ENCODE measurements at regions not wholly inside any gene's neighbourhood (a gene's known extent, or its start where the extent isn't known, plus 50 kb on each side); places are given as distances from the start of the nearest gene placed in this dataset.
"Not testable (repeated sequence)": the region's sequence is repeated elsewhere in the genome, so short reads cannot be mapped to it uniquely, and the experiment has no call there.

DNA sequence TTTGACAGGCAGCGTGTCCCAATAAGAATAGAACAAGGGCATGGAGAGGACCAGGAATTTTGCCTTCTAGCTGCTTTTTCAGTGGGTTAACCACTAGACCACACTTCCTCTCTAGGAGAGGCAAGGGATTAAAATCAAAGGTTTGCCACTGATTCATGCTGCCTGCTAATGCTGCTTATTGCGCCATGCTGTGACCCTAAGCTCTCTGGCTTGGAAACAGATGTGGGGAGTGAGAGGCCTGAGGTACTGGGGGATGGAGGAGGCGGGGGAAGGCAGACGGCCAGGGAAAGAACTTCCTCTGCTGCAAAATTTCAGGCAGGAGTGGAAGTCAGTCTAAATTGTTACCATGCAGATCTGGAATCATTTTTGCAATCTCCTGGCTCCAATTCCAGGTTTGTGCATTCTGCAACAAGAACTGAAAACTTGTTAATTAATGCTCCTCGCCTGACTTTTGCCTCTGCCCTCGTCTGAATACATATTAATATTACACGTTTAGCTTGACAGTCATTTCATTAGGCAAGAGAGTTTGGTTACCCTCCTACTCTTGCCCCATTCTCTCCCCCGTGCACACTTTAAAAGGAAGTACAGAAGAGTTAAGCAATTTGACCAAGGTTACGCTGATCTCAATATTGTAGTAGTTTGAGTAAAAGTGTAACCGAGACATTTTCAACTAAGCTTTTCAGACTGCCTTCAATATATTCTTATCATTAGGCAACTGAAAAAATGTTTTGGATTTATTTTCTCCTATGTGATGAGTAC, 121.7 kb upstream of the SPRED1 start:
- no peak for TF ChIP-seq POLR2A (IDR thresholded peaks at IDR 0.05)
- 25 to 34% methylated on average over 10 of the region's 10 CpGs for WGBS, 2 donors
- Histone ChIP-seq H3K9me3 (no peaks in the 10 kb centered on the region), H3K27me3 (no peaks in the 10 kb centered on the region), H3K27ac (peak overlapping the region in 1 of 2 donors; percentile 73), H3K4me1 (peaks cover 15% of the 10 kb centered on the region), H3K36me3 (ENCODE audit: low read depth, missing control alignments) (no peaks in the 10 kb centered on the region), H3K4me3 (no peak overlapping the region)
- intact Hi-C loops (cut with DNase I; ENCODE audit: low total_unique reads), result no loop called here
- DNase-seq, result peak; percentile 76

DNA sequence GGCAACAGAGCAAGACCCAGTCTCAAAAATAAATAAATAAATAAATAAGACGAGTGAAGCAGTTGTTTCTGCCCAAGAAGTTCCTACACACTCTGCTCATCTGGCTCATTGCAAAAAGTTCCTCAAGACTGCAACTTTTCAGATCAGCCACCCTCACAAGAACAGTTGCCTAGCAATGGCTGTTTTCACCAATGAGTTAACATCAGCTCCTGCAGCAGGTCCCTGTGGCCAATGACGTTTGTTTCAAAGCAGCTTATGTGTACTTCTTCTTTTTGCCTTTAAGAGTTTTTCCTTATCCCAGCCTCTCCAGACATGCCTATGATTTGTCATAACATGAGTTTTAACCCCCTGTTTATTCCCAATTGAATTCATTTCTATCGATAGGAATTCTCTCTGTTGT, 118.4 kb upstream of the SPRED1 start:
- whole genome bisulfite sequencing, 2 donors, result 58 to 66% methylated on average over 3 of the region's 3 CpGs

DNA sequence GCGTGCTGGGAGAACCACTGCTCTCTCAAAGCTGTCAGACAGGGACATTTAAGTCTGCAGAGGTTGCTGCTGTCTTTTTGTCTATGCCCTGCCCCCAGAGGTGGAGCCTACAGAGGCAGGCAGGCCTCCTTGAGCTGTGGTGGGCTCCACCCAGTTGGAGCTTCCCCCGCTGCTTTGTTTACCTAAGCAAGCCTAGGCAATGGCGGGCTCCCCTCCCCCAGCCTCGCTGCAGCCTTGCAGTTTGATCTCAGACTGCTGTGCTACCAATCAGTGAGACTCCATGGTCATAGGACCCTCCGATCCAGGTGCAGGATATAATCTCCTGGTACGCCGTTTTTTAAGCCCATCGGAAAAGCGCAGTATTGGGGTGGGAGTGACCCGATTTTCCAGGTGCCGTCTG, 110.4 kb upstream of the SPRED1 start:
- not testable (repeated sequence) for H3K4me1 ChIP-seq
- 85 to 86% methylated on average over 10 to 11 of the region's 11 CpGs for WGBS, 2 donors

More for the DNA sequence above, 118.4 kb upstream of the SPRED1 start:
- intact Hi-C loops (cut with DNase I; ENCODE audit: low total_unique reads), result no loop called here
- peak; percentile 23 for DNase-seq
- Histone ChIP-seq H3K4me3 (no peak overlapping the region), H3K27ac (no peak overlapping the region), H3K4me1 (peaks cover 8% of the 10 kb centered on the region), H3K27me3 (no peaks in the 10 kb centered on the region), H3K9me3 (no peaks in the 10 kb centered on the region), H3K36me3 (ENCODE audit: low read depth, missing control alignments) (no peaks in the 10 kb centered on the region)
- no peak for TF ChIP-seq POLR2A (IDR thresholded peaks at IDR 0.05)
- TF ChIP-seq, protein P1, sequence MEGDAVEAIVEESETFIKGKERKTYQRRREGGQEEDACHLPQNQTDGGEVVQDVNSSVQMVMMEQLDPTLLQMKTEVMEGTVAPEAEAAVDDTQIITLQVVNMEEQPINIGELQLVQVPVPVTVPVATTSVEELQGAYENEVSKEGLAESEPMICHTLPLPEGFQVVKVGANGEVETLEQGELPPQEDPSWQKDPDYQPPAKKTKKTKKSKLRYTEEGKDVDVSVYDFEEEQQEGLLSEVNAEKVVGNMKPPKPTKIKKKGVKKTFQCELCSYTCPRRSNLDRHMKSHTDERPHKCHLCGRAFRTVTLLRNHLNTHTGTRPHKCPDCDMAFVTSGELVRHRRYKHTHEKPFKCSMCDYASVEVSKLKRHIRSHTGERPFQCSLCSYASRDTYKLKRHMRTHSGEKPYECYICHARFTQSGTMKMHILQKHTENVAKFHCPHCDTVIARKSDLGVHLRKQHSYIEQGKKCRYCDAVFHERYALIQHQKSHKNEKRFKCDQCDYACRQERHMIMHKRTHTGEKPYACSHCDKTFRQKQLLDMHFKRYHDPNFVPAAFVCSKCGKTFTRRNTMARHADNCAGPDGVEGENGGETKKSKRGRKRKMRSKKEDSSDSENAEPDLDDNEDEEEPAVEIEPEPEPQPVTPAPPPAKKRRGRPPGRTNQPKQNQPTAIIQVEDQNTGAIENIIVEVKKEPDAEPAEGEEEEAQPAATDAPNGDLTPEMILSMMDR (IDR thresholded peaks at IDR 0.05), result no peak

DNA sequence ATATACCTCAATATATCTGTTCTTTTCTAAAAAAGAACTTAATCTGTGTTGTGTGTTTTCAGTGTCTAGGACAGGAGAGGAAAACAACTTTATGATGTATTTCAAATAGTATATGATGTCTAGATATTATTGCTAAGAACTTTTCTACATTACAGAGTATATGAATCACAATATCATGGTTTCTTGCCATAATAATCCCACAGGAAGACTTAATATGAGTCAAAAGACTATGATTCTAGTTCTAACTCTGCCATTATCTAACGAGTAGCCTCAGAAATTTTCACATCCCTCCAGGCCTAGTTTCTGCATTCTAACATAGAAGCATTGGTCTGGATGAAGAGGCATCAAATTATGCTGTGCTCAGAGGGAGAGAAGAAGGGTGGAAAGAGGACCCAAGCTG, 107.7 kb upstream of the SPRED1 start:
- no peak for TF ChIP-seq POLR2A (IDR thresholded peaks at IDR 0.05)
- TF ChIP-seq, protein P1 (IDR thresholded peaks at IDR 0.05), result no peak
- Histone ChIP-seq H3K4me1 (no peaks in the 10 kb centered on the region), H3K36me3 (ENCODE audit: low read depth, missing control alignments) (no peaks in the 10 kb centered on the region), H3K9me3 (no peaks in the 10 kb centered on the region), H3K27ac (no peak overlapping the region), H3K27me3 (no peaks in the 10 kb centered on the region), H3K4me3 (no peak overlapping the region)
- no peak for DNase-seq
- 68 to 73% methylated on average over 1 of the region's 1 CpG for WGBS, 2 donors
- intact Hi-C loops (cut with DNase I; ENCODE audit: low total_unique reads), result no loop called here

More for the DNA sequence above, 110.4 kb upstream of the SPRED1 start:
- H3K27me3 ChIP-seq; DNase-seq; H3K4me3 ChIP-seq; intact Hi-C loops (cut with DNase I; ENCODE audit: low total_unique reads); H3K36me3 ChIP-seq (ENCODE audit: low read depth, missing control alignments); H3K27ac ChIP-seq; H3K9me3 ChIP-seq: not testable (repeated sequence)

DNA sequence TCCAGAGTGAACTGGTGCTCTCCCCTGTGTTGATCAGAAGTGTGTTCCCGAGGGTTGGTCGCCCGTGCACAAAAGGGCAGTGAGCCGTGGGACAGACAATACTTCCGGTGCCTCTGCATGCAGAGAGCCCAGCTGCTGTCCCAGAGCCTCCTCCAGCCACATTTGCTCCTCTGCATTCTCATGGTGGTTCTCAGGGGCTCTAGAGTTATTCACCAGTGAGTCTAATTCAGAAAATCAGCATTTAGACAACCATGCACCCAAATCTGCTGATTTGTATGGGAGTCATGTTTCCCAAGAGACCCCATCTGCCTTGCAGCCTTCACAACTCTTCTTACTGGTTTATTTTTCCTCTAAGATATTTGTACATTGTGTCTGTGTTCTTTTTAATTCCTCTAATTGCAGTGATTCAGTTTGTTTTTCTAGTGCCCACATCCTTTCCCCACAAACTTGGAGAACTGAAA, 107.0 kb upstream of the SPRED1 start:
- H3K36me3 ChIP-seq (ENCODE audit: low read depth, missing control alignments), result no peaks in the 10 kb centered on the region
- 55 to 61% methylated on average over 5 of the region's 5 CpGs for WGBS, 2 donors
- no peaks in the 10 kb centered on the region for H3K9me3 ChIP-seq
- H3K4me1 ChIP-seq, result no peaks in the 10 kb centered on the region
- H3K27me3 ChIP-seq, result no peaks in the 10 kb centered on the region
- TF ChIP-seq, protein P1 (IDR thresholded peaks at IDR 0.05), result no peak
- TF ChIP-seq POLR2A (IDR thresholded peaks at IDR 0.05), result no peak
- intact Hi-C loops (cut with DNase I; ENCODE audit: low total_unique reads), result no loop called here
- no peak overlapping the region for H3K27ac ChIP-seq
- H3K4me3 ChIP-seq, result no peak overlapping the region
- DNase-seq, result no peak

DNA sequence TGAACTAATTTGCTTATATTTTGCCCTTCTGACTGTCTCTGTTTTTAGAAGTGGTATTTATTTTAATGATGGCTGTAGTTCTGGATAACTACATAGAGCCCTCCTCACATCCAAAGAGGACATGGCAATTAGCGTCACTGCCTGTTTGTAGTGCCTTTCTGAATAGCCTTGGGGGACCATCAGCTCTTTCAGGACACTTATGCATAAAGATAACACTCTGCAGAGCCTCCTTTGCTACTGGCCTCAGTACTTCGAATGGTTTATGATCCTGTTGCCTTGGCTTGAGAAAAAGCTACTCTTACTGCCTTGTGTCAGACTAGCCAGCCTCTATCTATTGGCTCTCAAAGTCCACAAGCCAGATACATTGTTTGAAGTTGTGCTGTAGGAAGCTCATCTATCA, 105.4 kb upstream of the SPRED1 start:
- no peaks in the 10 kb centered on the region for H3K36me3 ChIP-seq (ENCODE audit: low read depth, missing control alignments)
- 65 to 70% methylated on average over 2 of the region's 2 CpGs for WGBS, 2 donors
- DNase-seq, result no peak
- no peak overlapping the region for H3K27ac ChIP-seq
- TF ChIP-seq, protein P1 (IDR thresholded peaks at IDR 0.05), result no peak
- no peak for TF ChIP-seq POLR2A (IDR thresholded peaks at IDR 0.05)
- no peaks in the 10 kb centered on the region for H3K9me3 ChIP-seq
- H3K4me3 ChIP-seq, result no peak overlapping the region
- no peaks in the 10 kb centered on the region for H3K27me3 ChIP-seq
- intact Hi-C loops (cut with DNase I; ENCODE audit: low total_unique reads), result no loop called here
- no peaks in the 10 kb centered on the region for H3K4me1 ChIP-seq
